NCI-H345 (cell line): ENCODE measurements at regions not wholly inside any gene's neighbourhood (a gene's known extent, or its start where the extent isn't known, plus 50 kb on each side); places are given as distances from the start of the nearest gene placed in this dataset.
A peak's percentile ranks its signal among the peaks of the same experiment; 100 is the strongest.

Source experiments
- DNase-seq: peaks from one replicate; lab custom pipeline; 2025; lab: John Stamatoyannopoulos, UW

DNA sequence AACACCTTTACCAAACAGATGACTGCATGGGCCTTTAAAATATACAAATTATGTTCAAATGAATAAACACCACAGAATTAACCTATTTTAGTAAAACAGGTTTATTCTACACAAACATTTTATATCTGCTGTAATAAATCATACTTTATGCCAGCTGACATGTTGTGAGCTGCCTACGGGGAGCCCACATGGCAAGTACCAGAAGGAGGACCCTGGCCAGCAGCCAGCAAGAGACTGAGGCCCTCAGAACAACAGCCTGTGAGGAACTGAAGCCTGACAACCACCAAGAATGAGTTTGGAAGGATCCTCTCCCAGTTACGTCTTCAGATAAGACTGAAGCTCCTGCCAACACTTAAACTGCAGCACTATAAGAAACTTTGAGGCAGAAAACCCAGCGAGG lies 377.0 kb downstream of the PDGFC start:
- peak; percentile 20 for DNase-seq

DNA sequence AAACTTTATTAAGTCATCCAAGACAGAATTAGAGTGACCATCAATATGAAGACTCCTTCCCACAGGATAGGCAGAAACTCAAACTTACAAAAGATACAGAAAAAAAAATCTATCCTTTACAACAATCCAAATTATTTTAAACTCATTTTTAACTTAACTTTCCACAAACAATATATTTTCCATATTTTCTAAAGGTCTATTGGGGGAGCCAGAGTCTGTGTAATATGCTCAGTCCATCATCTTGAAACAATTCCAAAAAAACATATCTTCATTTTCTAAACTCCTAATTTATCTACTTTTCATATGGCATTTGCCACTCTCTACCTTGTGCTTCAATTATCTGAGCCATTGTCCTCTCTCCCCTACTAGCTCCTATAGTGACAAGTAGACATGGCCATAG lies 378.1 kb downstream of the PDGFC start:
- DNase-seq, result no peak

- no peak for DNase-seq
These were observed 379.9 kb downstream of the PDGFC start for GRCh38 chr4:156591679-156592078.

DNA sequence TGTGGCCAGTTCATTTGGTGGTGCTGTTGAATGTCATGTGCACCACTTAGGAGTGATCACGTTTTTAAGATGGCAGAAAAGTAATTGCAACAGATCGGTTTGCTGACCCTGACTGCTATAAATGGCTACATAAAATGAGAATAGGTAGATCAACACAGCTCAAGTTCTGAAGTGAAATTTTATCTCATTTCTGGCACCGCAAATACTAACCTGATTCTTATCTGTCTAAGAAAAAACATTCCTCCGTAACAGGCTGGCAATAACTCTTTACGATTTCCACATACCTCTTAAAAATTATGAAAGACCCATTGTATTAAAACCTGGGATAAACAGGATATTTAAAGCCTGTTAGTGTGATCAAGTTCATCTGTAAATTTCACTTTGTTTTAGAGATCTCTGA lies 387.5 kb downstream of the PDGFC start:
- no peak for DNase-seq

- no peak for DNase-seq
These were observed 388.3 kb downstream of the PDGFC start for GRCh38 chr4:156583265-156583664.

GRCh38 chr4:156581282-156582063 lies 390.1 kb downstream of the PDGFC start:
- peak; percentile 3 for DNase-seq

GRCh38 chr4:156578713-156579112 lies 392.9 kb downstream of the PDGFC start:
- DNase-seq, result no peak

- DNase-seq, result no peak
These were observed 393.6 kb downstream of the PDGFC start for GRCh38 chr4:156578005-156578404.

GRCh38 chr4:156576946-156577345 lies 394.7 kb downstream of the PDGFC start:
- DNase-seq, result no peak

GRCh38 chr4:156575430-156576073 lies 396.0 kb downstream of the PDGFC start:
- DNase-seq, result no peak

GRCh38 chr4:156571146-156571545 lies 400.5 kb downstream of the PDGFC start:
- no peak for DNase-seq

- no peak for DNase-seq
These were observed 402.1 kb downstream of the PDGFC start for GRCh38 chr4:156569535-156569934.

DNA sequence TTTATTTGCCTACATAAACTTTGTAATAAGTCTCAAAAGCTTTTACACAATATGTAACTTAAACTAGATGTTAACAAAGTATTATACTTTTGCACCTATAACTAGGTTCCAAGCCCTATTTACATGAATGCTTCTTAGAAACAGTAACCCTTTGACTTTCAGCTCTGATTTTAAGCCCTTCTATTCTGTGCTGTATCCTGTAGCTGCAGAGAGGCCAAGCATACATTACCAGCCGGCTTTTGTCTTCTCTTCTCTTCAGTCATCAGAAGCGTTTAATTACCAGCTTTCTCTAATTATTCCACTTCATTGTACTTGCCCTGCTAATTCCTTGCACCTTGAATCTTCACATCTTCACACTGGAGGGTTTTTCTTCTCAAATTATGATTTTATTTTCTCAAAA lies 403.1 kb downstream of the PDGFC start:
- no peak for DNase-seq

- DNase-seq, result no peak
These were observed 403.6 kb downstream of the PDGFC start for GRCh38 chr4:156568041-156568440.

DNA sequence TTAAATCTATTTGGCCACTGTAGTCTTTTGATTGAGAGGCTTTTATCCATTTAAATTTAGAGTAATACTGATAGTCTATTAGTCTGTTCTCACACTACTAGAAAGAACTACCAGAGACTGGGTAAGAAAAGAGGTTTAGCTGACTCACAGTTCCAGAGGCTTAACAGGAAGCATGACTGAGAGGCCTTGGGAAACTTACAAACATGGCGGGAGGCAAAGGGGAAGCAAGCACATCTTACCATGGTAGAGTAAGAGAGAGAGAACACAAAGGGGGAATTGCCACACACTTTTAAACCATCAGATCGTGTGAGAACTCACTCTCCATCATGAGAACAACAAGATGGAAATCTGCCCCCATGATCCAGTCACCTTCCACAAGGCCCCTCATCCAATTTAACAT lies 410.9 kb downstream of the PDGFC start:
- no peak for DNase-seq

DNA sequence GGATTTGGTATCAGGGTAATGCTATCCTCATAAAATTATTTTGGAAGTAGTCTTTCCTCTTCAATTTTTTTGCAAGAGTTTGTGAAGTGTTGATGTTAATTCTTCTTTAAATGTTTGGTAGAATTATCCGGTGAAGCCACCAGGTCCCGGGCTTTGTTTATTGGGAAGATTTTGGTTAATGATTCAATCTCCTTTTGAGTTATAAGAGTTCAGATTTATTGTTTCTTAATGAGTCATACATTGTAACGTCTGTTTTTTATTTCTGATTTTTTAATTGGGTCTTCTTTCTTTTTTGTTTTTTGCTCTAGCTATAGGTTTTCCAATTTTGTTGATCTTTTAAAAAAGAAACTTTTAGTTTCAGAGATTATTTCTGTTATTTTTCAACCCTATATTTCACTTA lies 412.3 kb downstream of the PDGFC start:
- DNase-seq, result no peak

GRCh38 chr4:156558373-156559025 lies 413.1 kb downstream of the PDGFC start:
- peak; percentile 50 for DNase-seq

GRCh38 chr4:156557920-156558319 lies 413.7 kb downstream of the PDGFC start:
- no peak for DNase-seq

DNA sequence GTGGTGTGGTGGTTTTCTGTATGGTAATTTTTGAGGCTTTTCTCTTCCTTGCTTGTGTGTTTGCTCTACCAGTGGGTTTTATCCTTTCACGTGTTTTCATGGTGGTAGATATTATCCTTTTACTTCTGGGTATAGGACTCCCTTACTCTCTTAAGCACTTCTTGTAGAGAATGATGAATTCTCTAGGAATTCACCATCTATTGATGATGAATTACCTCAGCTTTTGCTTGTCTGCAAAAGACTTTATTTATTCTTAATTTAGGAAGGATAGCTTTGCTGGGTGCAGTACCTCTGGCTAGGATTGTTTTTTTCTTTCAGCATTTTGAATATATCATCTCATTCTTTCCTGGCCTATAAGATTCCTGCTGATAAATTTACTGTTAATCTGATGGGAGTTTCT lies 415.3 kb downstream of the PDGFC start:
- no peak for DNase-seq

DNA sequence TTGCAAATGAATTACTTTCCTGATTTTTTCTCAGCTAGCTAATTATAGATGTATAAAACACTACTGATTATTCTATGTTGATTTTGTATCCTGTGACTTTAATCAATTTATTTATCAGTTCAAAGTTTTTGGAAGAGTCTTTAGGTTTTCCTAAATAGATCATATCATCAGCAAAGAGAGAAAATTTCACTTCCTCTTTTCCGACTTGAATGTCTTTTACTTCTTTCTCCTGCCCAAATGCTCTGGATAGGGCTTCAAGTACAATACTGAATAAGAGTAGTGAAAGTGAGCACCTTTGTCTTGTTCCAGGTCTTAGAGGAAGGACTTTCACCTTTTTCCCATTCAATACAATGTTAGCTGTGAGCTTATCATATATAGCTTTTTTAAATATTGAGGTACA lies 417.9 kb downstream of the PDGFC start:
- no peak for DNase-seq

- no peak for DNase-seq
These were observed 423.7 kb downstream of the PDGFC start for GRCh38 chr4:156547891-156548290.

GRCh38 chr4:156547439-156547838 lies 424.2 kb downstream of the PDGFC start:
- DNase-seq, result no peak
